ENCODE measurements at regions not wholly inside any gene's neighbourhood (a gene's known extent, or its start where the extent isn't known, plus 50 kb on each side); places are given as distances from the start of the nearest gene placed in this dataset.

- no peak for TF ChIP-seq MXI1 (conservative IDR thresholded peaks at IDR 0.05; ENCODE audit: poor library complexity, severe bottlenecking)
- no peak for TF ChIP-seq RAD21 (conservative IDR thresholded peaks at IDR 0.05)
- TF ChIP-seq EP300 (conservative IDR thresholded peaks at IDR 0.05; ENCODE audit: poor library complexity, severe bottlenecking) = no peak
These were observed 350.0 kb downstream of the SLC7A11 start for GRCh38 chr4:137892134-137892533.
